Neural cell (in vitro differentiated cells): ENCODE measurements at regions not wholly inside any gene's neighbourhood (a gene's known extent, or its start where the extent isn't known, plus 50 kb on each side); places are given as distances from the start of the nearest gene placed in this dataset.

Experiments
- H2AFZ ChIP-seq: fragments of 200-600, 300-800 bp; sonication (generic), shearing (Covaris generic); 2 replicates; pipeline ENCODE4 v1.6.0; 2014; ENCODE audit warnings: low read depth, mild to moderate bottlenecking, antibody characterized with exemption, low read length, moderate library complexity
- H3F3A ChIP-seq: fragments of 200-600 bp; shearing (Covaris generic); 2 replicates; pipeline ENCODE4 v1.6.1; 2016; ENCODE audit warnings: mild to moderate bottlenecking, moderate library complexity, mixed read lengths, antibody characterized with exemption, low read length; ENCODE audit not compliant: insufficient read depth, poor library complexity, severe bottlenecking
- H3K27ac ChIP-seq: fragments of 200-600, 300-800 bp; sonication (generic), shearing (Covaris generic); 2 replicates; pipeline ENCODE4 v1.5.1; 2014; ENCODE audit warnings: mild to moderate bottlenecking, low read length, moderate library complexity
- H3K27me3 ChIP-seq: fragments of 300-800, 200-600 bp; sonication (generic), shearing (Covaris generic); 2 replicates; pipeline ENCODE4 v1.6.0; 2014; ENCODE audit warnings: mild to moderate bottlenecking, low read depth, low read length, moderate library complexity; ENCODE audit not compliant: insufficient read depth
- H3K36me3 ChIP-seq: fragments of 300-800, 200-600 bp; sonication (generic), shearing (Covaris generic); 2 replicates; pipeline ENCODE4 v1.5.1; 2014; ENCODE audit warnings: mild to moderate bottlenecking, antibody characterized with exemption, low read length, moderate library complexity; ENCODE audit not compliant: insufficient read depth
- H3K4me2 ChIP-seq: fragments of 300-800, 200-600 bp; sonication (generic), shearing (Covaris generic); 2 replicates; pipeline ENCODE4 v1.6.0; 2014; ENCODE audit warnings: mild to moderate bottlenecking, low read length
- H3K4me3 ChIP-seq: fragments of 300-800, 200-600 bp; sonication (generic), shearing (Covaris generic); 2 replicates; pipeline ENCODE4 v1.5.1; 2014; ENCODE audit warnings: mild to moderate bottlenecking, low read length, moderate library complexity
- H3K79me2 ChIP-seq: fragments of 200-600 bp; shearing (Covaris generic); replicated peaks from 2 replicates; pipeline ENCODE4 v1.6.0; 2014; ENCODE audit warnings: mild to moderate bottlenecking, low read length, moderate library complexity; ENCODE audit not compliant: insufficient read depth
- H3K9ac ChIP-seq: fragments of 300-800, 200-600 bp; sonication (generic), shearing (Covaris generic); 2 replicates; pipeline ENCODE4 v1.6.1; 2016; ENCODE audit warnings: mild to moderate bottlenecking, low read length, mixed read lengths
- H3K9me2 ChIP-seq: fragments of 200-600 bp; shearing (Covaris generic); 2 replicates; pipeline ENCODE4 v1.6.1; 2016; ENCODE audit warnings: mild to moderate bottlenecking, low read length, mixed read lengths; ENCODE audit not compliant: insufficient read depth
- H3K9me3 ChIP-seq: fragments of 200-600, 300-800 bp; sonication (generic), shearing (Covaris generic); 2 replicates; pipeline ENCODE4 v1.6.1; 2016; ENCODE audit warnings: mild to moderate bottlenecking, mixed run types, low read length, moderate library complexity, mixed read lengths
- H4K20me1 ChIP-seq: fragments of 200-600 bp; shearing (Covaris generic); 2 replicates; pipeline ENCODE4 v1.6.1; 2016; ENCODE audit warnings: mild to moderate bottlenecking, mixed run types; ENCODE audit not compliant: insufficient read depth
- EP300 ChIP-seq: fragments of 450-650 bp; conservative IDR thresholded peaks from 2 replicates; pipeline ENCODE4 v1.6.1; 2014; ENCODE audit warnings: antibody characterized with exemption, mild to moderate bottlenecking, moderate library complexity; ENCODE audit not compliant: poor library complexity, severe bottlenecking
- EZH2 ChIP-seq: fragments of 200-600, 300-800 bp; shearing (Covaris generic), sonication (generic); IDR thresholded peaks from 2 replicates; pipeline ENCODE4 v1.6.1; 2014; ENCODE audit warnings: antibody characterized with exemption, low read length, borderline replicate concordance, mild to moderate bottlenecking; ENCODE audit not compliant: insufficient read depth, poor library complexity, severe bottlenecking
- MXI1 ChIP-seq: fragments of 450-650 bp; conservative IDR thresholded peaks from 2 replicates; pipeline ENCODE4 v1.6.1; 2014; ENCODE audit warnings: antibody characterized with exemption, mild to moderate bottlenecking; ENCODE audit not compliant: poor library complexity, severe bottlenecking
- POLR2AphosphoS5 ChIP-seq: IDR thresholded peaks from 2 replicates; pipeline ENCODE4 v1.6.1; 2012
- RAD21 ChIP-seq: fragments of 450-650 bp; conservative IDR thresholded peaks from 2 replicates; pipeline ENCODE4 v1.6.1; 2014; ENCODE audit warnings: antibody characterized with exemption, mild to moderate bottlenecking, moderate library complexity
- SMC3 ChIP-seq: fragments of 450-650 bp; conservative IDR thresholded peaks from 2 replicates; pipeline ENCODE4 v1.6.1; 2014; ENCODE audit warnings: antibody characterized with exemption, mild to moderate bottlenecking, moderate library complexity; ENCODE audit not compliant: poor library complexity
- TAF1 ChIP-seq: IDR thresholded peaks from 2 replicates; pipeline ENCODE4 v1.6.1; 2012; ENCODE audit warnings: low read depth
- TF ChIP-seq, protein P1 (sequence below): IDR thresholded peaks from 2 replicates; pipeline ENCODE4 v1.6.1; 2012; ENCODE audit warnings: borderline replicate concordance
- TF ChIP-seq, protein P2 (sequence below): fragments of 450-650 bp; IDR thresholded peaks from 2 replicates; pipeline ENCODE4 v1.5.1; 2014; ENCODE audit warnings: antibody characterized with exemption, mild to moderate bottlenecking, moderate library complexity; ENCODE audit not compliant: poor library complexity, severe bottlenecking

DNA sequence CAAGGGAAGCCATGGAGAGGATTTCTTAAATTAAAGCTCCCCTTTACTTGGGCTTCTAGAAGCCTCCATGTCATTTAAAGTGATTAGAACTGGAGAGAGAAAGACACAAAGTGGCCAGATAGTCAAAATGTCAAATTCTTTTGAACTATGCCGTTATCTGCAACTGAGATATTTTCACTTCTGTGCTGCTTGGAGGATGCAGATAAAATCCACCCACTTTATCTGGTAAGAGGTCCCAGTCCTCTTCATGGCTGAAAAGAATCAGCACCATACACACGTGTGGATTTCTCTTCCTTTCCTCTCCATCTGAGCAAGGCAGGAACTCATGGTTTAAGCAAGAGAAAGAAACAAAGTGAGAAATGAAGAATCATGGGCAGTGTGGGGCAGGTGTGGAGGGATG, 276.9 kb upstream of the RUNX1 start:
- no peak overlapping the region for H3K9ac ChIP-seq
- no peaks in the 10 kb centered on the region for H3K27me3 ChIP-seq
- H3K4me2 ChIP-seq: no peak overlapping the region
- H3K4me3 ChIP-seq: no peak overlapping the region
- H4K20me1 ChIP-seq: no peaks in the 10 kb centered on the region
- H2AFZ ChIP-seq: no peak overlapping the region
- H3K27ac ChIP-seq: no peak overlapping the region
- TF ChIP-seq TAF1 (no peak), SMC3 (no peak), POLR2AphosphoS5 (no peak), RAD21 (no peak), EP300 (no peak), EZH2 (no peak), MXI1 (no peak)
- TF ChIP-seq, protein P1, sequence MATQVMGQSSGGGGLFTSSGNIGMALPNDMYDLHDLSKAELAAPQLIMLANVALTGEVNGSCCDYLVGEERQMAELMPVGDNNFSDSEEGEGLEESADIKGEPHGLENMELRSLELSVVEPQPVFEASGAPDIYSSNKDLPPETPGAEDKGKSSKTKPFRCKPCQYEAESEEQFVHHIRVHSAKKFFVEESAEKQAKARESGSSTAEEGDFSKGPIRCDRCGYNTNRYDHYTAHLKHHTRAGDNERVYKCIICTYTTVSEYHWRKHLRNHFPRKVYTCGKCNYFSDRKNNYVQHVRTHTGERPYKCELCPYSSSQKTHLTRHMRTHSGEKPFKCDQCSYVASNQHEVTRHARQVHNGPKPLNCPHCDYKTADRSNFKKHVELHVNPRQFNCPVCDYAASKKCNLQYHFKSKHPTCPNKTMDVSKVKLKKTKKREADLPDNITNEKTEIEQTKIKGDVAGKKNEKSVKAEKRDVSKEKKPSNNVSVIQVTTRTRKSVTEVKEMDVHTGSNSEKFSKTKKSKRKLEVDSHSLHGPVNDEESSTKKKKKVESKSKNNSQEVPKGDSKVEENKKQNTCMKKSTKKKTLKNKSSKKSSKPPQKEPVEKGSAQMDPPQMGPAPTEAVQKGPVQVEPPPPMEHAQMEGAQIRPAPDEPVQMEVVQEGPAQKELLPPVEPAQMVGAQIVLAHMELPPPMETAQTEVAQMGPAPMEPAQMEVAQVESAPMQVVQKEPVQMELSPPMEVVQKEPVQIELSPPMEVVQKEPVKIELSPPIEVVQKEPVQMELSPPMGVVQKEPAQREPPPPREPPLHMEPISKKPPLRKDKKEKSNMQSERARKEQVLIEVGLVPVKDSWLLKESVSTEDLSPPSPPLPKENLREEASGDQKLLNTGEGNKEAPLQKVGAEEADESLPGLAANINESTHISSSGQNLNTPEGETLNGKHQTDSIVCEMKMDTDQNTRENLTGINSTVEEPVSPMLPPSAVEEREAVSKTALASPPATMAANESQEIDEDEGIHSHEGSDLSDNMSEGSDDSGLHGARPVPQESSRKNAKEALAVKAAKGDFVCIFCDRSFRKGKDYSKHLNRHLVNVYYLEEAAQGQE: no peak
- TF ChIP-seq, protein P2, sequence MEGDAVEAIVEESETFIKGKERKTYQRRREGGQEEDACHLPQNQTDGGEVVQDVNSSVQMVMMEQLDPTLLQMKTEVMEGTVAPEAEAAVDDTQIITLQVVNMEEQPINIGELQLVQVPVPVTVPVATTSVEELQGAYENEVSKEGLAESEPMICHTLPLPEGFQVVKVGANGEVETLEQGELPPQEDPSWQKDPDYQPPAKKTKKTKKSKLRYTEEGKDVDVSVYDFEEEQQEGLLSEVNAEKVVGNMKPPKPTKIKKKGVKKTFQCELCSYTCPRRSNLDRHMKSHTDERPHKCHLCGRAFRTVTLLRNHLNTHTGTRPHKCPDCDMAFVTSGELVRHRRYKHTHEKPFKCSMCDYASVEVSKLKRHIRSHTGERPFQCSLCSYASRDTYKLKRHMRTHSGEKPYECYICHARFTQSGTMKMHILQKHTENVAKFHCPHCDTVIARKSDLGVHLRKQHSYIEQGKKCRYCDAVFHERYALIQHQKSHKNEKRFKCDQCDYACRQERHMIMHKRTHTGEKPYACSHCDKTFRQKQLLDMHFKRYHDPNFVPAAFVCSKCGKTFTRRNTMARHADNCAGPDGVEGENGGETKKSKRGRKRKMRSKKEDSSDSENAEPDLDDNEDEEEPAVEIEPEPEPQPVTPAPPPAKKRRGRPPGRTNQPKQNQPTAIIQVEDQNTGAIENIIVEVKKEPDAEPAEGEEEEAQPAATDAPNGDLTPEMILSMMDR: no peak
- no peaks in the 10 kb centered on the region for H3K9me2 ChIP-seq
- no peaks in the 10 kb centered on the region for H3K9me3 ChIP-seq
- no peaks in the 10 kb centered on the region for H3F3A ChIP-seq
- no peaks in the 10 kb centered on the region for H3K36me3 ChIP-seq
- H3K79me2 ChIP-seq: no peaks in the 10 kb centered on the region

DNA sequence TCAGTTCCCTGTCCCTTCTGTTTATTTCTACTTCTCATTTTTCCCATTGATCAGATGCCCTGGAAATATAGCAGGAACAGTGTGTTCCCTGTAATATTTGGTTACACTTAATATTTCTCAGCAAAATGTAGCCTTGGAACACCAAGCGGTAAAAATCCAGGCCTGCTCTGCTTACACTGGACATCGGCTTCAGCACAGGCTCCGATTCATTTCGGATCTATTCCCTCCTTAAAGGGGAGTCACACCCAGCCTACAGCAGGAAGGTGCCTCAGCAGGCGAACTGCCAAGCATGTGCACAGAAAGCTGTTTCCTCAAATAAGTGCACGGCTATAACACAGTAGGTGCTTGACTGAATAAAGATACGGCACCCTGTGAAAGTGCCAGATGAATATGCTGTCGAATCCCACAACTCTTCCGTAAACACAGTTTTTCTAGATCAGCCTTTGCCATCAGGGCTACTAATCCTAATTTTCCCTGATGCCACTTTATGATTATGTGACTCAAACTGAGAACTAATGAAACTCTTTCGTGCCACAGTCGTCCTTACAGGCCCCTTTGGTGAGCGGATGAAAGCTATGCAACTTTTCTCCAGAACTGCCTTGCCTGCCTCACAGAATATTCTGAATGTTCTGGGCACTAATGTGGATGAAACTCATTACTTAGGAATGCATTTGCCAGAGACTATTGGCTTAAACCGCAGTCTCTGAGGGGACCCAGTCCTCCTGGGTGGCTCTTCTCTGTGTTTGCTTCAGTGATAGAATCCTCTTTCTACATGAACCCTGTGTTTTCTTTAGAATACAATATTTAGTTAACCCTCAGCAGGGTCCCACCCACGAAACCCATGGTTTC, 275.5 kb upstream of the RUNX1 start:
- TF ChIP-seq RAD21: no peak
- Histone ChIP-seq H3K4me2 (no peak overlapping the region), H3K4me3 (no peak overlapping the region), H3K27me3 (no peaks in the 10 kb centered on the region), H3K9me3 (no peaks in the 10 kb centered on the region), H3K79me2 (no peaks in the 10 kb centered on the region), H2AFZ (no peak overlapping the region), H3K9me2 (no peaks in the 10 kb centered on the region), H4K20me1 (no peaks in the 10 kb centered on the region), H3F3A (no peaks in the 10 kb centered on the region), H3K9ac (no peak overlapping the region), H3K36me3 (no peaks in the 10 kb centered on the region), H3K27ac (no peak overlapping the region)
